ENCODE measurements at regions not wholly inside any gene's neighbourhood (a gene's known extent, or its start where the extent isn't known, plus 50 kb on each side); places are given as distances from the start of the nearest gene placed in this dataset.

- TF ChIP-seq TCF4 (CRISPR knock-in tag; IDR thresholded peaks at IDR 0.05; ENCODE audit: borderline replicate concordance) = no peak
- no peak for TF ChIP-seq RARB (CRISPR knock-in tag; IDR thresholded peaks at IDR 0.05)
- TF ChIP-seq GLIS3 (CRISPR knock-in tag; IDR thresholded peaks at IDR 0.05) = no peak
- TF ChIP-seq ESRRG (CRISPR knock-in tag; IDR thresholded peaks at IDR 0.05) = no peak
- TF ChIP-seq ZFP3 (CRISPR knock-in tag; IDR thresholded peaks at IDR 0.05) = no peak
- no peak for TF ChIP-seq ZNF70 (CRISPR knock-in tag; IDR thresholded peaks at IDR 0.05)
- TF ChIP-seq ZNF8 (CRISPR knock-in tag; IDR thresholded peaks at IDR 0.05) = no peak
- no peak for TF ChIP-seq PATZ1 (CRISPR knock-in tag; IDR thresholded peaks at IDR 0.05; ENCODE audit: borderline replicate concordance)
- no peak for TF ChIP-seq TOX (CRISPR knock-in tag; IDR thresholded peaks at IDR 0.05; ENCODE audit: borderline replicate concordance)
- TF ChIP-seq ZNF565 (CRISPR knock-in tag; conservative IDR thresholded peaks at IDR 0.05; ENCODE audit: low read depth) = no peak
- no peak for TF ChIP-seq CSDC2 (CRISPR knock-in tag; IDR thresholded peaks at IDR 0.05)
- no peak for TF ChIP-seq SNAI2 (CRISPR knock-in tag; IDR thresholded peaks at IDR 0.05)
- no peak for TF ChIP-seq ISL1 (CRISPR knock-in tag; IDR thresholded peaks at IDR 0.05)
These were observed 673.6 kb downstream of the CD109 start for GRCh38 chr6:74369556-74369993.

Data from SK-N-SH treated with all-trans-retinoic acid at 6 μM for 48 hours (cell line).